WTC11 (cell line): ENCODE measurements at regions not wholly inside any gene's neighbourhood (a gene's known extent, or its start where the extent isn't known, plus 50 kb on each side); places are given as distances from the start of the nearest gene placed in this dataset.

Experiments used
- FOXJ3 ChIP-seq: sonication (generic); formaldehyde crosslinking; IDR thresholded peaks from 2 replicates; pipeline ENCODE4 v1.9.0; 2021; ENCODE audit warnings: missing genetic modification reagents, mild to moderate bottlenecking, borderline replicate concordance
- IRF2 ChIP-seq: sonication (generic); formaldehyde crosslinking; IDR thresholded peaks from 2 replicates; pipeline ENCODE4 v1.8.0; 2022; ENCODE audit warnings: low read depth, missing genetic modification reagents, borderline replicate concordance
- MYBL2 ChIP-seq: sonication (generic); formaldehyde crosslinking; IDR thresholded peaks from 2 replicates; pipeline ENCODE4 v1.8.1; 2023; ENCODE audit warnings: mild to moderate bottlenecking, moderate library complexity, missing genetic modification reagents
- ZNF263 ChIP-seq: sonication (generic); formaldehyde crosslinking; IDR thresholded peaks from 2 replicates; pipeline ENCODE4 v1.8.1; 2022; ENCODE audit warnings: low read depth, mild to moderate bottlenecking, moderate library complexity, missing genetic modification reagents
- TF ChIP-seq, protein P1 (sequence below): sonication (generic); formaldehyde crosslinking; IDR thresholded peaks from 2 replicates; pipeline ENCODE4 v1.8.1; 2023; ENCODE audit warnings: mild to moderate bottlenecking, missing genetic modification reagents, moderate library complexity
- TF ChIP-seq, protein P2 (sequence below): fragments of 200-600 bp; IDR thresholded peaks from 2 replicates; pipeline ENCODE4 v1.8.0; 2022; ENCODE audit warnings: antibody characterized with exemption

GRCh38 chr2:172340394-172340793 lies 87.0 kb upstream of the ITGA6 start:
- no peak for TF ChIP-seq FOXJ3
- TF ChIP-seq, protein P1, sequence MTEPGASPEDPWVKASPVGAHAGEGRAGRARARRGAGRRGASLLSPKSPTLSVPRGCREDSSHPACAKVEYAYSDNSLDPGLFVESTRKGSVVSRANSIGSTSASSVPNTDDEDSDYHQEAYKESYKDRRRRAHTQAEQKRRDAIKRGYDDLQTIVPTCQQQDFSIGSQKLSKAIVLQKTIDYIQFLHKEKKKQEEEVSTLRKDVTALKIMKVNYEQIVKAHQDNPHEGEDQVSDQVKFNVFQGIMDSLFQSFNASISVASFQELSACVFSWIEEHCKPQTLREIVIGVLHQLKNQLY (CRISPR knock-in tag): no peak
- TF ChIP-seq, protein P2, sequence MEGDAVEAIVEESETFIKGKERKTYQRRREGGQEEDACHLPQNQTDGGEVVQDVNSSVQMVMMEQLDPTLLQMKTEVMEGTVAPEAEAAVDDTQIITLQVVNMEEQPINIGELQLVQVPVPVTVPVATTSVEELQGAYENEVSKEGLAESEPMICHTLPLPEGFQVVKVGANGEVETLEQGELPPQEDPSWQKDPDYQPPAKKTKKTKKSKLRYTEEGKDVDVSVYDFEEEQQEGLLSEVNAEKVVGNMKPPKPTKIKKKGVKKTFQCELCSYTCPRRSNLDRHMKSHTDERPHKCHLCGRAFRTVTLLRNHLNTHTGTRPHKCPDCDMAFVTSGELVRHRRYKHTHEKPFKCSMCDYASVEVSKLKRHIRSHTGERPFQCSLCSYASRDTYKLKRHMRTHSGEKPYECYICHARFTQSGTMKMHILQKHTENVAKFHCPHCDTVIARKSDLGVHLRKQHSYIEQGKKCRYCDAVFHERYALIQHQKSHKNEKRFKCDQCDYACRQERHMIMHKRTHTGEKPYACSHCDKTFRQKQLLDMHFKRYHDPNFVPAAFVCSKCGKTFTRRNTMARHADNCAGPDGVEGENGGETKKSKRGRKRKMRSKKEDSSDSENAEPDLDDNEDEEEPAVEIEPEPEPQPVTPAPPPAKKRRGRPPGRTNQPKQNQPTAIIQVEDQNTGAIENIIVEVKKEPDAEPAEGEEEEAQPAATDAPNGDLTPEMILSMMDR: no peak
- no peak for TF ChIP-seq IRF2 (CRISPR knock-in tag)
- TF ChIP-seq ZNF263 (CRISPR knock-in tag): no peak
- TF ChIP-seq MYBL2 (CRISPR knock-in tag): no peak
